ENCODE measurements at regions not wholly inside any gene's neighbourhood (a gene's known extent, or its start where the extent isn't known, plus 50 kb on each side); places are given as distances from the start of the nearest gene placed in this dataset.

GRCh38 chr3:64297563-64297962 is 72.3 kb upstream of the PRICKLE2 start:
- DNase-seq (ENCODE audit: extremely low spot score, unreplicated experiment) = no peak
- TF ChIP-seq, protein P1, sequence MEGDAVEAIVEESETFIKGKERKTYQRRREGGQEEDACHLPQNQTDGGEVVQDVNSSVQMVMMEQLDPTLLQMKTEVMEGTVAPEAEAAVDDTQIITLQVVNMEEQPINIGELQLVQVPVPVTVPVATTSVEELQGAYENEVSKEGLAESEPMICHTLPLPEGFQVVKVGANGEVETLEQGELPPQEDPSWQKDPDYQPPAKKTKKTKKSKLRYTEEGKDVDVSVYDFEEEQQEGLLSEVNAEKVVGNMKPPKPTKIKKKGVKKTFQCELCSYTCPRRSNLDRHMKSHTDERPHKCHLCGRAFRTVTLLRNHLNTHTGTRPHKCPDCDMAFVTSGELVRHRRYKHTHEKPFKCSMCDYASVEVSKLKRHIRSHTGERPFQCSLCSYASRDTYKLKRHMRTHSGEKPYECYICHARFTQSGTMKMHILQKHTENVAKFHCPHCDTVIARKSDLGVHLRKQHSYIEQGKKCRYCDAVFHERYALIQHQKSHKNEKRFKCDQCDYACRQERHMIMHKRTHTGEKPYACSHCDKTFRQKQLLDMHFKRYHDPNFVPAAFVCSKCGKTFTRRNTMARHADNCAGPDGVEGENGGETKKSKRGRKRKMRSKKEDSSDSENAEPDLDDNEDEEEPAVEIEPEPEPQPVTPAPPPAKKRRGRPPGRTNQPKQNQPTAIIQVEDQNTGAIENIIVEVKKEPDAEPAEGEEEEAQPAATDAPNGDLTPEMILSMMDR (IDR thresholded peaks at IDR 0.05) = no peak

DNA sequence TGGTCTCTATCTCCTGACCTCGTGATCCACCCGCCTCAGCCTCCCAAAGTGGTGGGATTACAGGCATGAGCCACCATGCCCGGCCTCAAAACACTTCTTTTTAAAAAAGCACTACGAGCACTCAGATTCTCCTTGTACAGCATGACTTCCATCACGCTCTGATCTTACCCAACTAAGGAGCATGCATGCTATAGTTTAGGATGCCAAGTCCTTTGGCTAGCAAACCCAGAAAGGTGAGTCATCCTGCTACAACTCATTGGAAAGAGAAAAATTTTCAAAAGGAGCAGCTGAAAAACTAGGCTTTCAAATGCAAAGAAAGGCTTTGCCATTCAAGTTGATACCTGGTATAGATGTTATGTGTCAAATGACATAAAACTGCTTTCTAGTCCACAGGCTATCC is 70.3 kb upstream of the PRICKLE2 start:
- Mint-ChIP-seq H3K36me3 (ENCODE audit: unreplicated experiment) (peaks cover 4% of the 10 kb centered on the region), H3K4me3 (ENCODE audit: unreplicated experiment) (no peak overlapping the region), H3K4me1 (ENCODE audit: unreplicated experiment) (peaks cover 10% of the 10 kb centered on the region), H3K9me3 (ENCODE audit: unreplicated experiment) (peaks cover 7% of the 10 kb centered on the region), H3K27ac (ENCODE audit: unreplicated experiment) (no peak overlapping the region), H3K27me3 (ENCODE audit: unreplicated experiment) (no peaks in the 10 kb centered on the region)
- no peak for DNase-seq (ENCODE audit: extremely low spot score, unreplicated experiment)
- TF ChIP-seq, protein P1 (IDR thresholded peaks at IDR 0.05) = no peak

More at GRCh38 chr3:64297563-64297962, 72.3 kb upstream of the PRICKLE2 start:
- H3K4me1 Mint-ChIP-seq (ENCODE audit: unreplicated experiment) = peaks cover 10% of the 10 kb centered on the region
- H3K4me3 Mint-ChIP-seq (ENCODE audit: unreplicated experiment) = no peak overlapping the region
- no peak overlapping the region for H3K27ac Mint-ChIP-seq (ENCODE audit: unreplicated experiment)
- H3K27me3 Mint-ChIP-seq (ENCODE audit: unreplicated experiment) = no peaks in the 10 kb centered on the region
- peaks cover 4% of the 10 kb centered on the region for H3K36me3 Mint-ChIP-seq (ENCODE audit: unreplicated experiment)
- peaks cover 7% of the 10 kb centered on the region for H3K9me3 Mint-ChIP-seq (ENCODE audit: unreplicated experiment)

DNA sequence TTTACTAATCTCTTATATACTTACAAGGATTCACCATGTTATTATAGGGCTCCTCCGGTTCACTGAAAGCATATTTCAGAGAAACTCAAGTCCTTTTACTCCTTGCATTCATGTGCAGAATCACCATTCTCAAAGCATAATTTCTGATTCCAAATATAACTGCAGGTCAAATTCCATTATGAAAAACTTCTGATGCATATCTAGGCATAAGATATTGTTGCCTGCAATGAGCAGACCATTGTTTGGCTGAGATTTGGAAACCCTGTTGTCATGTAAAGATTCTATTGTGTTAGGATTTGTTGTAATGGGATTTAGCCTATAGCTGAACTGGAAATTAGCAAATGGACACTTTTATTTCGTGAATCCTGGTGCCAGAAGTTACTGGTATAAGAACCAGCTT is 69.5 kb upstream of the PRICKLE2 start:
- Mint-ChIP-seq H3K4me1 (ENCODE audit: unreplicated experiment) (peaks cover 10% of the 10 kb centered on the region), H3K4me3 (ENCODE audit: unreplicated experiment) (no peak overlapping the region), H3K36me3 (ENCODE audit: unreplicated experiment) (peaks cover 4% of the 10 kb centered on the region), H3K9me3 (ENCODE audit: unreplicated experiment) (peaks cover 7% of the 10 kb centered on the region), H3K27ac (ENCODE audit: unreplicated experiment) (no peak overlapping the region), H3K27me3 (ENCODE audit: unreplicated experiment) (no peaks in the 10 kb centered on the region)
- DNase-seq (ENCODE audit: extremely low spot score, unreplicated experiment) = no peak
- TF ChIP-seq, protein P1 (IDR thresholded peaks at IDR 0.05) = no peak

DNA sequence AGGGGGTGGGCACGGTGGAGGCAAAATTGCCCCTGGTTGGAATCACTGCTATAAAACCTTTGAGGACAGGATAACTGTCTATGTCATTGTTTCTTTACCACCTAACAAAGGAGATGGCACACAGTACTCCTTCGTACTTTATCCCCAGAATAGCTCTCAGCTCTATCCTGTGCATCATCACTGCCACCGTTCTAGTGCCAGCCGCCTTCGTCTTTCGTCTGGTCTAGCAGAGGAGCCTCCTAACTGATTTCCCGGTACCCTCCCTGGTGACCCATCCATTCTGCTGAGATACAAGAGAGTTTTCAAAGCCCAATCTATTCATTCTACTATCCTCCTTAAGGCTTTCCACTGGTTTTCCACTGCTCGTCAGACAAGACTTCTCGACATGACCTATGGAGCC is 67.9 kb upstream of the PRICKLE2 start:
- no peak overlapping the region for H3K4me3 Mint-ChIP-seq (ENCODE audit: unreplicated experiment)
- TF ChIP-seq, protein P1 (IDR thresholded peaks at IDR 0.05) = no peak
- no peaks in the 10 kb centered on the region for H3K27me3 Mint-ChIP-seq (ENCODE audit: unreplicated experiment)
- peaks cover 7% of the 10 kb centered on the region for H3K9me3 Mint-ChIP-seq (ENCODE audit: unreplicated experiment)
- peaks cover 4% of the 10 kb centered on the region for H3K36me3 Mint-ChIP-seq (ENCODE audit: unreplicated experiment)
- no peak overlapping the region for H3K27ac Mint-ChIP-seq (ENCODE audit: unreplicated experiment)
- DNase-seq (ENCODE audit: extremely low spot score, unreplicated experiment) = no peak
- H3K4me1 Mint-ChIP-seq (ENCODE audit: unreplicated experiment) = peaks cover 13% of the 10 kb centered on the region

- Mint-ChIP-seq H3K9me3 (ENCODE audit: unreplicated experiment) (no peaks in the 10 kb centered on the region), H3K27me3 (ENCODE audit: unreplicated experiment) (no peaks in the 10 kb centered on the region), H3K4me3 (ENCODE audit: unreplicated experiment) (no peak overlapping the region), H3K4me1 (ENCODE audit: unreplicated experiment) (peaks cover 13% of the 10 kb centered on the region), H3K27ac (ENCODE audit: unreplicated experiment) (no peak overlapping the region), H3K36me3 (ENCODE audit: unreplicated experiment) (no peaks in the 10 kb centered on the region)
- TF ChIP-seq, protein P1 (IDR thresholded peaks at IDR 0.05) = no peak
- no peak for DNase-seq (ENCODE audit: extremely low spot score, unreplicated experiment)
Measured at GRCh38 chr3:64291956-64292355, 66.7 kb upstream of the PRICKLE2 start.
